Caco-2 (cell line): ENCODE measurements at regions not wholly inside any gene's neighbourhood (a gene's known extent, or its start where the extent isn't known, plus 50 kb on each side); places are given as distances from the start of the nearest gene placed in this dataset.
"Not testable (repeated sequence)": the region's sequence is repeated elsewhere in the genome, so short reads cannot be mapped to it uniquely, and the experiment has no call there.

Experiments used
- BruUV-seq: library from RNA; stranded (reverse); fragments of 400-500 nt; replicated peaks from 2 replicates; lab custom pipeline; 2021; lab: Mats Ljungman, UMichigan
- CTCF ChIA-PET: fragments of 300-600 bp; sonication (Branson Sonifier 250); formaldehyde crosslinking; loops from one replicate; lab custom pipeline; 2022; ENCODE audit warnings: antibody characterized with exemption; lab: Charles Lee
- POLR2A ChIA-PET: fragments of 300-600 bp; sonication (Branson Sonifier 250); formaldehyde crosslinking; loops from one replicate; lab custom pipeline; 2022; ENCODE audit warnings: antibody characterized with exemption; lab: Charles Lee
- DNase-seq, 2 experiments: peaks; one replicate each; pipeline versions ENCODE4 v3.0.0 to v3.0.0-alpha.2; 2020 to 2022
- H3K27me3 ChIP-seq: replicated peaks from 2 replicates; pipeline ENCODE4 v1.6.0; 2011; ENCODE audit warnings: low read length; ENCODE audit not compliant: control insufficient read depth, insufficient read depth
- H3K36me3 ChIP-seq: 2 replicates; pipeline ENCODE4 v1.5.1; 2011; ENCODE audit warnings: low read length; ENCODE audit not compliant: control insufficient read depth, insufficient read depth
- H3K4me1 ChIP-seq: fragments of 250-450 bp; sonication (Bioruptor Pico); 2 replicates; pipeline ENCODE4 v1.5.1; 2020; ENCODE audit warnings: mild to moderate bottlenecking
- H3K4me3 ChIP-seq: 2 replicates; pipeline ENCODE4 v1.5.1; 2011; ENCODE audit warnings: low read depth, mild to moderate bottlenecking, control low read depth, low read length
- H3K9me3 ChIP-seq: fragments of 250-450 bp; sonication (Bioruptor Pico); 2 replicates; pipeline ENCODE4 v1.5.1; 2020; ENCODE audit warnings: mild to moderate bottlenecking, moderate library complexity
- H3K27ac Mint-ChIP-seq: one replicate; pipeline ENCODE4 v1.8.0; 2022; ENCODE audit warnings: mixed read lengths; ENCODE audit not compliant: unreplicated experiment
- H3K27me3 Mint-ChIP-seq: one replicate; pipeline ENCODE4 v1.8.0; 2022; ENCODE audit warnings: mixed read lengths; ENCODE audit not compliant: insufficient read depth, unreplicated experiment
- H3K36me3 Mint-ChIP-seq: one replicate; pipeline ENCODE4 v1.8.0; 2022; ENCODE audit warnings: mild to moderate bottlenecking, mixed read lengths; ENCODE audit not compliant: insufficient read depth, unreplicated experiment
- H3K4me1 Mint-ChIP-seq: one replicate; pipeline ENCODE4 v1.8.0; 2022; ENCODE audit warnings: low read depth, mixed read lengths; ENCODE audit not compliant: unreplicated experiment
- H3K4me3 Mint-ChIP-seq: one replicate; pipeline ENCODE4 v1.8.0; 2022; ENCODE audit warnings: mild to moderate bottlenecking, moderate library complexity, mixed read lengths; ENCODE audit not compliant: unreplicated experiment
- H3K9me3 Mint-ChIP-seq: one replicate; pipeline ENCODE4 v1.8.0; 2022; ENCODE audit warnings: mixed read lengths; ENCODE audit not compliant: unreplicated experiment
- intact Hi-C: fragments of 100-400 bp; cut with micrococcal nuclease; formaldehyde crosslinking; loops from one replicate; pipeline ENCODE4 v1.10.0; 2022; ENCODE audit not compliant: unreplicated experiment
- TF ChIP-seq, protein P1 (sequence below), 2 experiments: fragments of 200-600 bp in 1 of 2; IDR thresholded peaks; 1 replicate in 1 of 2; 2 replicates in 1 of 2; pipeline versions ENCODE4 v1.5.1 to v1.8.0; 2011 to 2022; ENCODE audit warnings: antibody characterized with exemption in 1 of 2, control low read depth in 1 of 2, inconsistent platforms in 1 of 2, low read depth in 1 of 2, low read length in 1 of 2, mild to moderate bottlenecking in 1 of 2, moderate library complexity in 1 of 2; ENCODE audit not compliant: insufficient read depth in 1 of 2, severe bottlenecking in 1 of 2, unreplicated experiment in 1 of 2

DNA sequence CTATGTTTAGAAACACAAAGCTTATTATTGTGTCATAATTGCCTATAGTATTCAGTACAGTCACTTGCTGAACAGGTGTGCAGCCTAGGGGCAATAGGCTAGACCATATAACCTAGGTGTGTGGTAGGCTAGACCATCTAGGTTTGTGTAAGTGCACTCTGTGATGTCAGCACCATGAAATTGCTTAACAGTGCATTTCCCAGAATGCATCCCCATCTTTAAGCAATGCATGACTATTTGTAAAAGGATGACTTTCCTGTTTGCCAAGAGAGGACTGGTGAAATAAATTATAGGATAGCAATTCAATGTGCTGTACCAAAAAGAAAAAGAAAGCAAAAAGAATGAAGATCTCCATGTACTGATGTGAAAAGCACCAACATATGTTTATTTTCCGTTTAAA lies 288.7 kb upstream of the AUTS2 start:
- Histone ChIP-seq H3K9me3 (no peaks in the 10 kb centered on the region), H3K27me3 (no peaks in the 10 kb centered on the region), H3K4me1 (no peaks in the 10 kb centered on the region), H3K4me3 (no peak overlapping the region), H3K36me3 (no peaks in the 10 kb centered on the region)
- no peak for DNase-seq
- Mint-ChIP-seq H3K36me3 (no peaks in the 10 kb centered on the region), H3K27ac (no peak overlapping the region), H3K9me3 (no peaks in the 10 kb centered on the region), H3K4me3 (no peak overlapping the region), H3K27me3 (no peaks in the 10 kb centered on the region), H3K4me1 (no peaks in the 10 kb centered on the region)
- TF ChIP-seq, protein P1, sequence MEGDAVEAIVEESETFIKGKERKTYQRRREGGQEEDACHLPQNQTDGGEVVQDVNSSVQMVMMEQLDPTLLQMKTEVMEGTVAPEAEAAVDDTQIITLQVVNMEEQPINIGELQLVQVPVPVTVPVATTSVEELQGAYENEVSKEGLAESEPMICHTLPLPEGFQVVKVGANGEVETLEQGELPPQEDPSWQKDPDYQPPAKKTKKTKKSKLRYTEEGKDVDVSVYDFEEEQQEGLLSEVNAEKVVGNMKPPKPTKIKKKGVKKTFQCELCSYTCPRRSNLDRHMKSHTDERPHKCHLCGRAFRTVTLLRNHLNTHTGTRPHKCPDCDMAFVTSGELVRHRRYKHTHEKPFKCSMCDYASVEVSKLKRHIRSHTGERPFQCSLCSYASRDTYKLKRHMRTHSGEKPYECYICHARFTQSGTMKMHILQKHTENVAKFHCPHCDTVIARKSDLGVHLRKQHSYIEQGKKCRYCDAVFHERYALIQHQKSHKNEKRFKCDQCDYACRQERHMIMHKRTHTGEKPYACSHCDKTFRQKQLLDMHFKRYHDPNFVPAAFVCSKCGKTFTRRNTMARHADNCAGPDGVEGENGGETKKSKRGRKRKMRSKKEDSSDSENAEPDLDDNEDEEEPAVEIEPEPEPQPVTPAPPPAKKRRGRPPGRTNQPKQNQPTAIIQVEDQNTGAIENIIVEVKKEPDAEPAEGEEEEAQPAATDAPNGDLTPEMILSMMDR (IDR thresholded peaks at IDR 0.05; ENCODE audit: insufficient read depth in 1 of 2, low read depth in 1 of 2, low read length in 1 of 2, severe bottlenecking in 1 of 2, unreplicated experiment in 1 of 2), result no peak
- ChIA-PET POLR2A (no interaction called here), CTCF (no interaction called here)
- intact Hi-C loops, result no loop called here
- BruUV-seq, result no TSS peak

DNA sequence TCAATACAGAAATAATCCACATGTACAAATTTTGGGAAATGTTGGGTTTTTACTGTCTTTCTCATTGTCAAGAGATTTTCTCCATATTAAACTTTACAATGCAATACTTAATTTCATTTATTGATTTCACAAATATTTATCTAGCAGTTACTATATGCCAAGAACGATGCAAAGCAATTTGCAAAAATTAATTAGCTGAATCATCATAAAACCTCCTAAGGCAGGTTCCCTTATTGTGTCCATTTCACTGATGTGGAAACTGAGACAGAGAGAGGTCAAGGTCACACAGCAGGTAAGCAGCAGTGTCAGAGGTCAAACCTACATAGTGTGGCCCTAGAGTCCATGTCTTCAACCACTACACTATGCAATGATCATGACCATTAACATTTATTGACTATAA lies 286.8 kb upstream of the AUTS2 start:
- H3K4me3 Mint-ChIP-seq, result no peak overlapping the region
- H3K27ac Mint-ChIP-seq, result no peak overlapping the region
- Histone ChIP-seq H3K9me3 (no peaks in the 10 kb centered on the region), H3K4me3 (no peak overlapping the region), H3K36me3 (no peaks in the 10 kb centered on the region), H3K4me1 (no peaks in the 10 kb centered on the region), H3K27me3 (no peaks in the 10 kb centered on the region)
- H3K27me3 Mint-ChIP-seq, result no peaks in the 10 kb centered on the region
- H3K9me3 Mint-ChIP-seq, result no peaks in the 10 kb centered on the region
- TF ChIP-seq, protein P1 (IDR thresholded peaks at IDR 0.05; ENCODE audit: insufficient read depth in 1 of 2, low read depth in 1 of 2, low read length in 1 of 2, severe bottlenecking in 1 of 2, unreplicated experiment in 1 of 2), result no peak
- DNase-seq, result no peak
- intact Hi-C loops, result no loop called here
- no TSS peak for BruUV-seq
- ChIA-PET POLR2A (no interaction called here), CTCF (no interaction called here)
- no peaks in the 10 kb centered on the region for H3K36me3 Mint-ChIP-seq
- no peaks in the 10 kb centered on the region for H3K4me1 Mint-ChIP-seq

DNA sequence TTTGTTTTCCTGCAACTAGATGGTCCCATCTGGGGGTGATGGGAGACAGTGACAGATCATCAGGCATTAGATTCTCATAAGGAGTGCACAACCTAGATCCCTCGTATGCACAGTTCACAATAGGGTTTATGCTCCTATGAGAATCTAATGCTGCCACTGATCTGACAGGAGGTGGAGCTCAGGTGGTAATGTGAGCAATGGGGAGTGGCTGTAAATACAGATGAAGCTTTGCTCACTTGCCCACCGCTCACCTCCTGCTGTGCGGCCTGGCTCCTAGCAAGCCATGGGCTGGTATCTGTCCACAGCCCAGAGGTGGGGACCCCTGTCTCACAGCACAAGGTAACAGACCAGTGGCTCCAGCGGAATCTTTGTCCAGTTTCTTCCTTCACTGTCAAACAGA lies 284.4 kb upstream of the AUTS2 start:
- intact Hi-C loops, H3K36me3 Mint-ChIP-seq, H3K27ac Mint-ChIP-seq, H3K4me3 Mint-ChIP-seq, H3K27me3 Mint-ChIP-seq, H3K27me3 ChIP-seq, H3K9me3 ChIP-seq, H3K4me1 Mint-ChIP-seq, H3K36me3 ChIP-seq, H3K4me1 ChIP-seq, CTCF ChIA-PET, H3K9me3 Mint-ChIP-seq, DNase-seq, POLR2A ChIA-PET, H3K4me3 ChIP-seq, BruUV-seq: not testable (repeated sequence)

DNA sequence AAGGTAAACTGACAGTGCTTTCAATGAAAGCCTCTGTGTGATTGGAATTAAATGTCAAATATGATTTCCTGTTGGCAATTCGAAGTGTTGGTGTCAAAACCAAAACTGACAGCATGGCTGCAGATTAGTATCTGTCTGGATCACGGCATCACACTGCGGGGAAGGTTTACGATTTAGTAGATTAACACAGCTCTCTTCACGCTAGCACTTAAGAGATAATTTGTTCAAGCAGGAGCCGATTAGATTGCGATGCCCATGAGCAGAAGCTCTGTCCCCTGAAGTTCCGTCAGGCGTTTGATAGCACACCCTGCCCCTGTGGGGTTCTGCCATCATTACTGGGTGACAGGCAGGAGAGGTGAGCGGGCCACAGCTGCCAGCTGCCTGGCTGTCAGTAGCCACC lies 279.5 kb upstream of the AUTS2 start:
- BruUV-seq, result no TSS peak
- no peak for DNase-seq
- POLR2A ChIA-PET, result no interaction called here
- Histone ChIP-seq H3K4me1 (no peaks in the 10 kb centered on the region), H3K27me3 (no peaks in the 10 kb centered on the region), H3K36me3 (no peaks in the 10 kb centered on the region), H3K4me3 (no peak overlapping the region), H3K9me3 (no peaks in the 10 kb centered on the region; the same call in 1 of the 2 replicates)
- TF ChIP-seq, protein P1 (IDR thresholded peaks at IDR 0.05; ENCODE audit: insufficient read depth in 1 of 2, low read depth in 1 of 2, low read length in 1 of 2, severe bottlenecking in 1 of 2, unreplicated experiment in 1 of 2), result no peak
- Mint-ChIP-seq H3K9me3 (no peaks in the 10 kb centered on the region), H3K4me3 (no peak overlapping the region), H3K27me3 (no peaks in the 10 kb centered on the region), H3K4me1 (no peaks in the 10 kb centered on the region), H3K36me3 (no peaks in the 10 kb centered on the region), H3K27ac (no peak overlapping the region)
- CTCF ChIA-PET, result no interaction called here
- intact Hi-C loops, result no loop called here
